ENCODE measurements at regions not wholly inside any gene's neighbourhood (a gene's known extent, or its start where the extent isn't known, plus 50 kb on each side); places are given as distances from the start of the nearest gene placed in this dataset.
A peak's percentile ranks its signal among the peaks of the same experiment; 100 is the strongest.

- no peak for DNase-seq (ENCODE audit: low read depth in 3 of 3, low spot score in 2 of 3)
These were observed 194.5 kb upstream of the KHDRBS2 start for GRCh38 chr6:62480544-62480943.

GRCh38 chr6:62479697-62480220 lies 193.7 kb upstream of the KHDRBS2 start:
- DNase-seq (ENCODE audit: low read depth in 3 of 3, low spot score in 2 of 3), result peak in 1 of 3 donors; percentile 6

- DNase-seq (ENCODE audit: low read depth in 3 of 3, low spot score in 2 of 3), result no peak
These were observed 188.8 kb upstream of the KHDRBS2 start for GRCh38 chr6:62474793-62475192.

DNA sequence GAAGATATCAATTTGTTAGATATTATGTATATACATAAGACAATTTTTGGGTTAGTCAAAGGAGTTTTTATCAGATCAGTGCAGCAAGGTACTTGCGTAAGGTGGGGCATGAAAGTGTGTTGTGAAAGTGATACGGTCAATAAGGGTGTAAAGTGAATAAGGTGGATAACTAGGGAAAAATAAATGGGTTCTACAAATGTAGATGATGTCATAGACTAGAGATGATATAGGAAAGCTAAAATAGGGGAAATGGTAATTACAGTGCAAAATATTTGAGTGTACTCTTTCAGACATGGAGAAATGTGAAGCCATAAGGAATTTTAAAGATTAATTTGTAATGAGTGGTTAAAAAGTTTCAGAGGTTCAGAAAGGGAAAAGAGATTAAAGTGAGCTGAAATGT lies 180.6 kb upstream of the KHDRBS2 start:
- DNase-seq (ENCODE audit: low read depth in 3 of 3, low spot score in 2 of 3), result no peak

GRCh38 chr6:62465206-62465605 lies 179.2 kb upstream of the KHDRBS2 start:
- DNase-seq (ENCODE audit: low read depth in 3 of 3, low spot score in 2 of 3), result no peak

GRCh38 chr6:62452586-62452985 lies 166.6 kb upstream of the KHDRBS2 start:
- DNase-seq (ENCODE audit: low read depth in 3 of 3, low spot score in 2 of 3), result no peak

DNA sequence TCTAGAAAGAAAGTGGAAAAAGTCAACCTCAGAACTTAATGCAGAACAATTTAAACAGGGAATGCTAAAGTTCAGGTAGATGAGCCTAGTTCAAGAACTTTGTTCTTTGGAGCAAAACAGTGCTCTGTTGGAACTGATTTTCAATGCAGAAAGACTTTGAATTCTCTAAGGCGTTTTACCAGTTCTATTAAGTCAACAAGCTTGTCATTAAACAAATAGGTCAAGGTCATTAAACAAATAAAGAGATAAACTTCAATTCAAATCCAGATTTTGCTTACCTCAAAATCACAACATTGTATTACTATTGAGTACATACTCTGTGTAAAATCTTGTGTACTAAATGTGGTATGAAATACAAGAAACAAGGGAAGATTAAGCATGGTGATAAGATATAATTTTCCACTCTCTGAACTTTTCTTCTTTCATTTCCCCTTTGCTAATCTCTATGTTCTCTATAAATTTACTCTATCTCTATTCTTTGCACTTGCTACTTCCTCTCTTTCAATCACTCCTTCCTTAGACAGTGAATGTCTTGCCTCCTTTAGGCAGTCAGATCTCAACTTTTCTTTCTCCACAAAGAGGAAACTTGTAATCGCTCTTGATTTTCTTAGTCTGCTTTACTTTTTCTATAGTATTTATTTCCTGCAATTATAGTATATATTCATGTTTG lies 160.8 kb upstream of the KHDRBS2 start:
- DNase-seq (ENCODE audit: low read depth in 3 of 3, low spot score in 2 of 3), result no peak

- no peak for DNase-seq (ENCODE audit: low read depth in 3 of 3, low spot score in 2 of 3)
These were observed 159.5 kb upstream of the KHDRBS2 start for GRCh38 chr6:62445521-62445920.

GRCh38 chr6:62441182-62441581 lies 155.2 kb upstream of the KHDRBS2 start:
- DNase-seq (ENCODE audit: low read depth in 3 of 3, low spot score in 2 of 3), result no peak

DNA sequence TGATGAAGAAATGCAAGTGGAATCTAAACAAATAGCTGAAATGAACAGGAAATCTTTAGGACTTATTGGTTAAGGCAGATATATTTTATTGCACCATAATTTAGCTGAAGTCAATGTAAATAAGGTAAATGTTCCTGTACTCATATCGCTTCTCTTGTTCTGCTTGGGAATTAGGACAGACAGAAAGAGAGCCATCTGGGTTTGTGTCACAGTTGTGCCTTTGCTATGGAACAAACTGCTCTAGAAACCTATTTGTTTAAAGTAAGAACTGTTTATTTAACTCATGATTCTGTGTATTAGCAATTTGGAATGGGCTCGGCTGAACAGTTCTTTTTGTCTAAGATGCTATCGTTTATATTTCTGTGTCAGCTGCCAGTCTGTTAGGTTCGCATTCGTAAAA lies 143.8 kb upstream of the KHDRBS2 start:
- DNase-seq (ENCODE audit: low read depth in 3 of 3, low spot score in 2 of 3), result no peak

- no peak for DNase-seq (ENCODE audit: low read depth in 3 of 3, low spot score in 2 of 3)
These were observed 114.7 kb upstream of the KHDRBS2 start for GRCh38 chr6:62400521-62401259.

DNA sequence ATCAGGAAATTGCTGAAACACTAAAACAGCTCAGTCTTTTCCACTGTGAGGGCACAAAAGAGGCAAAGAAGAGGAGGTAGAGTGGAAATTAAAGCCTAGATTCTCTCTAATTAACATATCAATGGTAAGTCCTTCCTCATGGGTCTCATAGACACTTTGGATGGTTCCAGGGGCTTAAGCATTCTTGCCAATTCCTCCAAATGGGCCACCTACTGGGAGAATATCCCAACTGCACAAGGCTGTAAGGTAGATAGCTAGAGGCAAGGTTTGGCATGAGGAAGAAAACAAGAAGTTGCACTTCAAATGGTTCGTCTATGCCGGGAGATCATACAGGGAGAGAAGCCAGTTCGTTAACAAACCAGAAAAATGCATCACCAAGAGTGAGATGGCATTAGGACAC lies 107.6 kb upstream of the KHDRBS2 start:
- no peak for DNase-seq (ENCODE audit: low read depth in 3 of 3, low spot score in 2 of 3)

GRCh38 chr6:62392291-62392690 lies 106.3 kb upstream of the KHDRBS2 start:
- no peak for DNase-seq (ENCODE audit: low read depth in 3 of 3, low spot score in 2 of 3)

GRCh38 chr6:62391358-62391757 lies 105.3 kb upstream of the KHDRBS2 start:
- DNase-seq (ENCODE audit: low read depth in 3 of 3, low spot score in 2 of 3), result no peak

DNA sequence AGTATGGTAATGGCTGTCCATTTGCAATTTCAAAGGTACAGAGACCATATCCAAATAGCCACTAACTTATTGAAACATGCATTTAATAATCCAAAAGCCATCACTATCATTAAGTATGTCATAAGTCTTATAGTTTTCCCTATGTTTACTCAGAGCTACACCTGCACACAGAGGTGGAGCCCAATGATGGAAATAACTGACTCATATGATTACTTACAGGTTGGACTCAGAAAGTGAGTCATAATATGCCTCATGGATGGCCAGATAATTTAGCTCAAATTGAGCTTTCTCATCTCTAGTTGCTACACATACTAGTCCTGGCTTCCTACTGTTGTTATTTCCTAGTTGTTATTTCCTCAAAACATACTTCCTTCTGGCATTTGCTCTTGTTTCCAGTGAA lies 104.4 kb upstream of the KHDRBS2 start:
- DNase-seq (ENCODE audit: low read depth in 3 of 3, low spot score in 2 of 3), result no peak

GRCh38 chr6:62371453-62372210 lies 85.6 kb upstream of the KHDRBS2 start:
- DNase-seq (ENCODE audit: low read depth in 3 of 3, low spot score in 2 of 3), result no peak

DNA sequence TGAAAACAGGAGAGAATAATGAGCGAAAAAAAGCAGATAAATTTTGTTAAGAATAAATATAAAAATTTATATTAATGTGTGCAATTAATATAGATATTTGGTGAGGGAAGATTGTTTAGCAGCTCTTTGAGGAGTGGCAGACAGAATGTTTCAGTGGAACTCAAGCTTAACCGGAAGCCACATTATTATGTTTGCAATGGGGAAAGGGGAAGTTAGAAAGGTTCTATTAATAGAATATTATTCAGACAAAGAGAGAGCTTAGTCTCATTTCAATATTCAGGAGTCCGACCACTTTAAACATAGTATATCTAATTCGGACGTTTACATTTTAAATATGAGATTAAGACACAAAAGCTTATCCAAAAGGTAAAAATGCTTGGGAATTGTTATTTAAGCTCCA lies 81.6 kb upstream of the KHDRBS2 start:
- no peak for DNase-seq (ENCODE audit: low read depth in 3 of 3, low spot score in 2 of 3)

DNA sequence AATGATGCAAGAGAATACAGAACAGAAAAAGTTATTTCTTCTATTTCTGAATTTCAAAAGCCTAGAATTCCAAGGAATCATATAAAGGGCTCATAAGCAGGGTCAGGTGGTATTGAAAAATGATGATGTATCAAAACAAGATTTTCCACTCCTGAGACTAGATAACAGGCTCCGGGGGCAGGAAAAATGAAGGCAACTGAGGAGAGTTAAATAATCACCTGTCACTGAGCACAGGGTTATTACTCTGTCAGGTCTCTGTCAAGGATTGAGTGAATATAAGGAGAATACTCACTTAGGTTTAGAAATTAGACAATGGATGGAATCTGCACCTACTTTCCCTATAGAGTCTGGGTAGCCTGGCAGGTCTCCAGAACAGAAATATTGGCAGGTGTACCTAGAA lies 76.1 kb upstream of the KHDRBS2 start:
- DNase-seq (ENCODE audit: low read depth in 3 of 3, low spot score in 2 of 3), result no peak

DNA sequence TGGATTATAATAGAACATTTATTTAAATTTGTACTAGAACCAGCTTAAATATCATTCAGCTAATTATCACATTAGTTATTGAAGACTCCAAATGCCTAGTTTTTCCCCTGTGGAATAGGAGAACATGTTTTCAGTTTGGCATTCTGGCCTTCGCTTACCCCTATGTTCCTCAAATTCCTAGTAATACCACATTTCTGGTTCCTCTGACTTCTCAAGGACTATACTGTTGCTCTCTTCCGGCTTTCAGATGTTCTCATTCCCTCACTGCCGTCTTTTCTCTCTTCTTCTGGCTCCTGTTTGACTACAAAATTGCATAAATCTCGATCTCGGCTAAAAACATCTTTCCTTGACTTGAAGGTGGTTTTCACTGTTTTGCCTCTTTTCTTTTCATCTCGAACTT lies 71.8 kb upstream of the KHDRBS2 start:
- no peak for DNase-seq (ENCODE audit: low read depth in 3 of 3, low spot score in 2 of 3)

DNA sequence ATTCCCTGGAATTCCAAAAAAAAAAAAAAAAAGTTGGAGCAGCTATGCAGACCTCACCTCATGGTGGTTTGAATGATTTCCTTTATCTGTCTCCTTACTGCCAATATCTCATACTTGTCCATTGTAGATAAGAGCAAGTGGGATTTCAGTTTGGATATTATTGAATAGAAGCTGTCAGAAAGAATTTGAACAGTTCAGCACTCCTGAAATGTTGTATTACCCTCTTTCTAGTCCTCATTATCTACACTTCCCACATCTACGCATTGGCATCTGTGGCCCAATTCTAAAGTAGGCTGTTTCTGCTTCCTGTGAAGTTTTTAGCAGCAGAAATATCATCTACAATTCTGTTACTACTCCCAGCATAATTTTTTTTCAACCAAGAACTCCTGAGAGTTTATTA lies 68.2 kb upstream of the KHDRBS2 start:
- DNase-seq (ENCODE audit: low read depth in 3 of 3, low spot score in 2 of 3), result no peak

DNA sequence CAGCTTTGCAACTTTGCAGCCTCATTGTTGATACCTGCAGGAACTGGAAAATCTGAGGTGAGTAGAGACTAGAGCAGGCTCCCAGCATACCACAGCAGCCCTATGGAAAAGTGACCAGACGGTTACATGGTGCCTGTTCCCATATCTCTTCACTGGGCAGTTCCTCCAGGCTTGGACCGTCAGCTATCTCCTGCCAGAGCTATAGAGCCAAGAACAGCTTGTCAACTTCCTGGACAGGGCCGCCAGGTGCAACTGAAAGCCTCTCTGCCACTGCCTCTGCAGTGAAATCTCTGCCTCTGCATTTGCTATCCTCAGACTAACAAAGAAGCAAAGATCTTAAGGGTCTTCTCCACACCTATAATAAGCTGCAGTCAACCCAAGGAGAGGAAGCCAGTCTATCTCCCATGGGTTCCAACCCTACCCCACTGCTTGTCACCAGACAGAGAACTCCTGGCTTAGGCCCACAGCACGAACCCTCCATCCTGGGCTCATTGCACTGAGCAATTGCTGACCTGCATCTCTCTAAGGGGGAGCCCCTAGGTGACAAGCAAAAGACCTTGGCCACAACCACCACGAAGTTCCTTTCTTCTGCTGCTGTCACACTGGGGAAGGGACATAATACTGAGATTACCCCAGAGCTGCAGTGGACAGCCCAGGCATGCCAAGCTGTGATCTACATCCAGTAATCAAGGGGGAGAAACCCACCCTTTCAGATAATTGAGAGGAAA lies 60.1 kb upstream of the KHDRBS2 start:
- no peak for DNase-seq (ENCODE audit: low read depth in 3 of 3, low spot score in 2 of 3)

All from right renal cortex interstitium (tissue), 3 donors.